DND-41 (cell line): ENCODE measurements at regions not wholly inside any gene's neighbourhood (a gene's known extent, or its start where the extent isn't known, plus 50 kb on each side); places are given as distances from the start of the nearest gene placed in this dataset.

Experiments used
- ATAC-seq: fragments of 200-7000 bp; cut with Tn5 transposase; 3 replicates; pipeline ENCODE4 v1.9.1; 2021; ENCODE audit warnings: low read depth; ENCODE audit not compliant: insufficient read depth
- DNase-seq: peaks from one replicate; pipeline ENCODE4 v3.0.0-alpha.2; 2020
- H2AFZ ChIP-seq: 2 replicates; pipeline ENCODE4 v1.6.0; 2012; ENCODE audit warnings: low read depth, low read length
- H3K27ac ChIP-seq: 2 replicates; pipeline ENCODE4 v1.5.1; 2012; ENCODE audit warnings: low read length, inconsistent platforms
- H3K27me3 ChIP-seq: fragments of 200-600 bp; sonication (generic); 2 replicates; pipeline ENCODE4 v1.6.0; 2012; ENCODE audit warnings: low read length, mild to moderate bottlenecking, inconsistent platforms; ENCODE audit not compliant: insufficient read depth, poor library complexity
- H3K36me3 ChIP-seq: 2 replicates; pipeline ENCODE4 v1.5.1; 2012; ENCODE audit warnings: low read length, inconsistent platforms; ENCODE audit not compliant: insufficient read depth
- H3K4me1 ChIP-seq: 2 replicates; pipeline ENCODE4 v1.5.1; 2012; ENCODE audit warnings: mild to moderate bottlenecking, low read length; ENCODE audit not compliant: insufficient read depth
- H3K4me2 ChIP-seq: 2 replicates; pipeline ENCODE4 v1.6.0; 2012; ENCODE audit warnings: mild to moderate bottlenecking, moderate library complexity, low read length, inconsistent platforms; ENCODE audit not compliant: insufficient read depth
- H3K4me3 ChIP-seq, 2 experiments: fragments of 200-600 bp in 1 of 2; shearing (Covaris generic) in 1 of 2; 2 replicates each; pipeline ENCODE4 v1.5.1; 2012 to 2016; ENCODE audit warnings: inconsistent platforms in 2 of 2, low read length in 2 of 2, mild to moderate bottlenecking in 2 of 2, low read depth in 1 of 2, moderate library complexity in 1 of 2
- H3K79me2 ChIP-seq: 2 replicates; pipeline ENCODE4 v1.6.0; 2012; ENCODE audit warnings: low read length, inconsistent platforms; ENCODE audit not compliant: insufficient read depth
- H3K9ac ChIP-seq: 2 replicates; pipeline ENCODE4 v1.6.0; 2012; ENCODE audit warnings: low read depth, mild to moderate bottlenecking, inconsistent platforms, low read length, moderate library complexity
- H3K9me3 ChIP-seq: 2 replicates; pipeline ENCODE4 v1.5.1; 2012; ENCODE audit warnings: low read length, moderate library complexity, mild to moderate bottlenecking, inconsistent platforms; ENCODE audit not compliant: insufficient read depth, severe bottlenecking
- H4K20me1 ChIP-seq: 2 replicates; pipeline ENCODE4 v1.6.0; 2012; ENCODE audit warnings: low read length; ENCODE audit not compliant: insufficient read depth
- CTCF ChIP-seq: IDR thresholded peaks from 2 replicates; pipeline ENCODE4 v1.5.1; 2012; ENCODE audit warnings: borderline replicate concordance, low read length, moderate library complexity, mild to moderate bottlenecking; ENCODE audit not compliant: poor library complexity, severe bottlenecking; ENCODE audit errors: extremely low read depth
- EZH2 ChIP-seq: IDR thresholded peaks from 3 replicates; pipeline ENCODE4 v1.6.1; 2012; ENCODE audit warnings: borderline replicate concordance, low read depth, mild to moderate bottlenecking, moderate library complexity, low read length, inconsistent platforms; ENCODE audit not compliant: severe bottlenecking

- no peak overlapping the region for H2AFZ ChIP-seq
- H3K36me3 ChIP-seq = no peaks in the 10 kb centered on the region
- no peaks in the 10 kb centered on the region for H3K4me1 ChIP-seq
- no peak overlapping the region for H3K27ac ChIP-seq
- H4K20me1 ChIP-seq = no peaks in the 10 kb centered on the region
- no peak for DNase-seq
- no peaks in the 10 kb centered on the region for H3K27me3 ChIP-seq
- no peaks in the 10 kb centered on the region for H3K9me3 ChIP-seq
- H3K4me3 ChIP-seq = no peak overlapping the region
- TF ChIP-seq EZH2 (no peak), CTCF (no peak)
- H3K4me2 ChIP-seq = no peak overlapping the region
- no peak for ATAC-seq
- H3K9ac ChIP-seq = no peak overlapping the region
- H3K79me2 ChIP-seq = no peaks in the 10 kb centered on the region
Measured at GRCh38 chr7:153887749-153888569, 164.2 kb upstream of the DPP6 start.

GRCh38 chr7:153891990-153892389 is 160.2 kb upstream of the DPP6 start:
- ATAC-seq (no peak), DNase-seq (no peak)
- Histone ChIP-seq H3K4me1 (no peaks in the 10 kb centered on the region), H3K9ac (no peak overlapping the region), H4K20me1 (no peaks in the 10 kb centered on the region), H3K4me3 (no peak overlapping the region), H3K79me2 (no peaks in the 10 kb centered on the region), H3K9me3 (no peaks in the 10 kb centered on the region), H3K4me2 (no peak overlapping the region), H2AFZ (no peak overlapping the region), H3K27me3 (no peaks in the 10 kb centered on the region), H3K36me3 (no peaks in the 10 kb centered on the region), H3K27ac (no peak overlapping the region)
- TF ChIP-seq EZH2 (no peak), CTCF (no peak)

- Histone ChIP-seq H3K36me3 (no peaks in the 10 kb centered on the region), H3K4me1 (no peaks in the 10 kb centered on the region), H4K20me1 (no peaks in the 10 kb centered on the region), H3K4me2 (no peak overlapping the region), H3K27ac (no peak overlapping the region), H3K9me3 (no peaks in the 10 kb centered on the region), H3K27me3 (no peaks in the 10 kb centered on the region), H2AFZ (no peak overlapping the region), H3K4me3 (no peak overlapping the region), H3K79me2 (no peaks in the 10 kb centered on the region), H3K9ac (no peak overlapping the region)
- no peak for TF ChIP-seq CTCF
- TF ChIP-seq EZH2 = no peak
- ATAC-seq (no peak), DNase-seq (no peak)
Measured at GRCh38 chr7:153902862-153903261, 149.3 kb upstream of the DPP6 start.
